ENCODE measurements at regions not wholly inside any gene's neighbourhood (a gene's known extent, or its start where the extent isn't known, plus 50 kb on each side); places are given as distances from the start of the nearest gene placed in this dataset.

- Histone ChIP-seq H3K36me3 (replicated peaks; ENCODE audit: insufficient read depth, low read length) (no peaks in the 10 kb centered on the region), H3K27ac (ENCODE audit: low read length) (no peak overlapping the region), H3K9me3 (replicated peaks; ENCODE audit: insufficient read depth, low read length) (no peaks in the 10 kb centered on the region), H3K4me2 (ENCODE audit: low read depth, low read length) (no peak overlapping the region), H3K27me3 (replicated peaks; ENCODE audit: insufficient read depth, low read length) (no peaks in the 10 kb centered on the region), H3F3A (ENCODE audit: insufficient read depth, low read length) (no peaks in the 10 kb centered on the region), H3K4me1 (ENCODE audit: low read length) (no peaks in the 10 kb centered on the region), H2AFZ (ENCODE audit: low read length) (no peak overlapping the region), H4K20me1 (ENCODE audit: insufficient read depth, low read length) (no peaks in the 10 kb centered on the region), H3K9ac (ENCODE audit: low read length) (no peak overlapping the region), H3K9me2 (replicated peaks; ENCODE audit: insufficient read depth, low read length) (no peaks in the 10 kb centered on the region), H3K79me2 (ENCODE audit: low read length) (no peaks in the 10 kb centered on the region), H3K4me3 (ENCODE audit: low read length) (no peak overlapping the region)
- DNase-seq, result no peak
- TF ChIP-seq CTCF (IDR thresholded peaks at IDR 0.05; ENCODE audit: low read length) (no peak), EZH2phosphoT487 (IDR thresholded peaks at IDR 0.05; ENCODE audit: low read length) (no peak), EZH2 (optimal IDR thresholded peaks at IDR 0.05; ENCODE audit: low read depth, low read length) (no peak)
Measured at GRCh38 chr15:99445272-99445850, 120.4 kb upstream of the MEF2A start.

GRCh38 chr15:99446565-99447496 is 119.0 kb upstream of the MEF2A start:
- no peaks in the 10 kb centered on the region for H3K79me2 ChIP-seq (ENCODE audit: low read length)
- TF ChIP-seq EZH2phosphoT487 (IDR thresholded peaks at IDR 0.05; ENCODE audit: low read length) (no peak), EZH2 (optimal IDR thresholded peaks at IDR 0.05; ENCODE audit: low read depth, low read length) (no peak), CTCF (IDR thresholded peaks at IDR 0.05; ENCODE audit: low read length) (no peak)
- no peak overlapping the region for H3K27ac ChIP-seq (ENCODE audit: low read length)
- DNase-seq, result no peak
- no peak overlapping the region for H3K4me3 ChIP-seq (ENCODE audit: low read length)
- H3K36me3 ChIP-seq (replicated peaks; ENCODE audit: insufficient read depth, low read length), result no peaks in the 10 kb centered on the region
- no peak overlapping the region for H3K4me2 ChIP-seq (ENCODE audit: low read depth, low read length)
- H3K27me3 ChIP-seq (replicated peaks; ENCODE audit: insufficient read depth, low read length), result no peaks in the 10 kb centered on the region
- no peaks in the 10 kb centered on the region for H4K20me1 ChIP-seq (ENCODE audit: insufficient read depth, low read length)
- H3F3A ChIP-seq (ENCODE audit: insufficient read depth, low read length), result no peaks in the 10 kb centered on the region
- H3K9me2 ChIP-seq (replicated peaks; ENCODE audit: insufficient read depth, low read length), result no peaks in the 10 kb centered on the region
- no peak overlapping the region for H2AFZ ChIP-seq (ENCODE audit: low read length)
- no peaks in the 10 kb centered on the region for H3K4me1 ChIP-seq (ENCODE audit: low read length)
- no peaks in the 10 kb centered on the region for H3K9me3 ChIP-seq (replicated peaks; ENCODE audit: insufficient read depth, low read length)
- H3K9ac ChIP-seq (ENCODE audit: low read length), result no peak overlapping the region

GRCh38 chr15:99447497-99448371 is 118.0 kb upstream of the MEF2A start:
- Histone ChIP-seq H3K9me2 (replicated peaks; ENCODE audit: insufficient read depth, low read length) (no peaks in the 10 kb centered on the region), H3K9ac (ENCODE audit: low read length) (no peak overlapping the region), H3K4me2 (ENCODE audit: low read depth, low read length) (no peak overlapping the region), H3K79me2 (ENCODE audit: low read length) (no peaks in the 10 kb centered on the region), H3K27ac (ENCODE audit: low read length) (no peak overlapping the region), H2AFZ (ENCODE audit: low read length) (no peak overlapping the region), H4K20me1 (ENCODE audit: insufficient read depth, low read length) (no peaks in the 10 kb centered on the region), H3K4me3 (ENCODE audit: low read length) (no peak overlapping the region), H3K36me3 (replicated peaks; ENCODE audit: insufficient read depth, low read length) (no peaks in the 10 kb centered on the region), H3F3A (ENCODE audit: insufficient read depth, low read length) (no peaks in the 10 kb centered on the region), H3K4me1 (ENCODE audit: low read length) (no peaks in the 10 kb centered on the region; the same call in 1 of the 2 replicates), H3K9me3 (replicated peaks; ENCODE audit: insufficient read depth, low read length) (no peaks in the 10 kb centered on the region), H3K27me3 (replicated peaks; ENCODE audit: insufficient read depth, low read length) (no peaks in the 10 kb centered on the region)
- no peak for DNase-seq
- TF ChIP-seq EZH2 (optimal IDR thresholded peaks at IDR 0.05; ENCODE audit: low read depth, low read length) (no peak), CTCF (IDR thresholded peaks at IDR 0.05; ENCODE audit: low read length) (no peak), EZH2phosphoT487 (IDR thresholded peaks at IDR 0.05; ENCODE audit: low read length) (no peak)

Measured in MM.1S (cell line).